ENCODE measurements at regions not wholly inside any gene's neighbourhood (a gene's known extent, or its start where the extent isn't known, plus 50 kb on each side); places are given as distances from the start of the nearest gene placed in this dataset.

GRCh38 chr2:180513389-180513788, 467.0 kb upstream of the UBE2E3 start:
- no peak for DNase-seq (ENCODE audit: low read depth, low spot score)
- H3K27me3 Mint-ChIP-seq (ENCODE audit: low read depth): no peaks in the 10 kb centered on the region
- no peak for TF ChIP-seq CTCF (conservative IDR thresholded peaks at IDR 0.05)
- H3K27ac Mint-ChIP-seq (ENCODE audit: unreplicated experiment): no peak overlapping the region
- no peaks in the 10 kb centered on the region for H3K36me3 Mint-ChIP-seq (ENCODE audit: low read depth)
- H3K4me1 Mint-ChIP-seq: no peaks in the 10 kb centered on the region
- H3K4me3 Mint-ChIP-seq: no peak overlapping the region
- no peaks in the 10 kb centered on the region for H3K9me3 Mint-ChIP-seq

GRCh38 chr2:180508458-180508857, 471.9 kb upstream of the UBE2E3 start:
- Mint-ChIP-seq H3K4me3 (no peak overlapping the region), H3K27ac (ENCODE audit: unreplicated experiment) (no peak overlapping the region), H3K4me1 (no peaks in the 10 kb centered on the region), H3K9me3 (no peaks in the 10 kb centered on the region), H3K36me3 (ENCODE audit: low read depth) (no peaks in the 10 kb centered on the region), H3K27me3 (ENCODE audit: low read depth) (no peaks in the 10 kb centered on the region)
- no peak for DNase-seq (ENCODE audit: low read depth, low spot score)
- no peak for TF ChIP-seq CTCF (conservative IDR thresholded peaks at IDR 0.05)

- no peaks in the 10 kb centered on the region for H3K4me1 Mint-ChIP-seq
- TF ChIP-seq CTCF (conservative IDR thresholded peaks at IDR 0.05): no peak
- DNase-seq (ENCODE audit: low read depth, low spot score): no peak
- no peaks in the 10 kb centered on the region for H3K9me3 Mint-ChIP-seq
- H3K27me3 Mint-ChIP-seq (ENCODE audit: low read depth): no peaks in the 10 kb centered on the region
- H3K4me3 Mint-ChIP-seq: no peak overlapping the region
- H3K36me3 Mint-ChIP-seq (ENCODE audit: low read depth): no peaks in the 10 kb centered on the region
- no peak overlapping the region for H3K27ac Mint-ChIP-seq (ENCODE audit: unreplicated experiment)
Observed at GRCh38 chr2:180507028-180507427, 473.4 kb upstream of the UBE2E3 start.

- Mint-ChIP-seq H3K4me1 (no peaks in the 10 kb centered on the region), H3K36me3 (ENCODE audit: low read depth) (no peaks in the 10 kb centered on the region), H3K9me3 (peaks cover 3% of the 10 kb centered on the region), H3K27ac (ENCODE audit: unreplicated experiment) (no peak overlapping the region), H3K4me3 (no peak overlapping the region), H3K27me3 (ENCODE audit: low read depth) (no peaks in the 10 kb centered on the region)
- no peak for TF ChIP-seq CTCF (conservative IDR thresholded peaks at IDR 0.05)
- DNase-seq (ENCODE audit: low read depth, low spot score): no peak
Observed at GRCh38 chr2:180505203-180505602, 475.2 kb upstream of the UBE2E3 start.

- H3K9me3 Mint-ChIP-seq: peaks cover 10% of the 10 kb centered on the region
- no peaks in the 10 kb centered on the region for H3K4me1 Mint-ChIP-seq
- no peak for DNase-seq (ENCODE audit: low read depth, low spot score)
- no peaks in the 10 kb centered on the region for H3K27me3 Mint-ChIP-seq (ENCODE audit: low read depth)
- TF ChIP-seq CTCF (conservative IDR thresholded peaks at IDR 0.05): no peak
- no peak overlapping the region for H3K27ac Mint-ChIP-seq (ENCODE audit: unreplicated experiment)
- peaks cover 3% of the 10 kb centered on the region for H3K36me3 Mint-ChIP-seq (ENCODE audit: low read depth)
- H3K4me3 Mint-ChIP-seq: no peak overlapping the region
Observed at GRCh38 chr2:180497621-180498152, 482.7 kb upstream of the UBE2E3 start.

- TF ChIP-seq CTCF (conservative IDR thresholded peaks at IDR 0.05): no peak
- Mint-ChIP-seq H3K9me3 (peaks cover 14% of the 10 kb centered on the region), H3K27ac (ENCODE audit: unreplicated experiment) (no peak overlapping the region), H3K27me3 (ENCODE audit: low read depth) (no peaks in the 10 kb centered on the region), H3K4me3 (no peak overlapping the region), H3K4me1 (no peaks in the 10 kb centered on the region), H3K36me3 (ENCODE audit: low read depth) (peaks cover 3% of the 10 kb centered on the region)
- no peak for DNase-seq (ENCODE audit: low read depth, low spot score)
Observed at GRCh38 chr2:180495606-180496005, 484.8 kb upstream of the UBE2E3 start.
